NB4 (cell line): ENCODE measurements at regions not wholly inside any gene's neighbourhood (a gene's known extent, or its start where the extent isn't known, plus 50 kb on each side); places are given as distances from the start of the nearest gene placed in this dataset.

Experiments
- DNase-seq: peaks from one replicate; pipeline ENCODE4 v3.0.0; 2010; ENCODE audit warnings: low read depth
- H3K4me3 ChIP-seq: one replicate; pipeline ENCODE4 v1.5.1; 2011; ENCODE audit warnings: mild to moderate bottlenecking, low read depth, low read length, moderate library complexity
- CTCF ChIP-seq: IDR thresholded peaks from one replicate; pipeline ENCODE4 v1.5.1; 2012; ENCODE audit warnings: low read depth, low read length
- MAX ChIP-seq: IDR thresholded peaks from 2 replicates; pipeline ENCODE4 v1.6.1; 2011; ENCODE audit warnings: low read depth, low read length
- MYC ChIP-seq: IDR thresholded peaks from 2 replicates; pipeline ENCODE4 v1.6.1; 2011; ENCODE audit warnings: low read depth, low read length
- POLR2A ChIP-seq: IDR thresholded peaks from 2 replicates; pipeline ENCODE4 v1.6.1; 2011; ENCODE audit warnings: mild to moderate bottlenecking; ENCODE audit not compliant: insufficient read length; ENCODE audit errors: extremely low read depth

GRCh38 chr10:130369645-130370381 lies 233.6 kb downstream of the GLRX3 start:
- TF ChIP-seq MAX (no peak), MYC (no peak), CTCF (no peak), POLR2A (no peak)
- H3K4me3 ChIP-seq: no peak overlapping the region
- DNase-seq: no peak

GRCh38 chr10:130370721-130371120 lies 234.5 kb downstream of the GLRX3 start:
- H3K4me3 ChIP-seq: no peak overlapping the region
- DNase-seq: no peak
- TF ChIP-seq CTCF (no peak), POLR2A (no peak), MAX (no peak), MYC (no peak)

- DNase-seq: no peak
- no peak overlapping the region for H3K4me3 ChIP-seq
- TF ChIP-seq MAX (no peak), MYC (no peak), POLR2A (no peak), CTCF (no peak)
Measured at GRCh38 chr10:130371156-130371555, 235.0 kb downstream of the GLRX3 start.

GRCh38 chr10:130371666-130372065 lies 235.5 kb downstream of the GLRX3 start:
- H3K4me3 ChIP-seq: no peak overlapping the region
- TF ChIP-seq POLR2A: no peak
- no peak for TF ChIP-seq MYC
- no peak for TF ChIP-seq CTCF
- no peak for TF ChIP-seq MAX
- DNase-seq: no peak

- TF ChIP-seq MAX (no peak), POLR2A (no peak), MYC (no peak), CTCF (no peak)
- no peak for DNase-seq
- no peak overlapping the region for H3K4me3 ChIP-seq
Measured at GRCh38 chr10:130372222-130372621, 236.0 kb downstream of the GLRX3 start.
